Osteoblast (primary cell): ENCODE measurements at regions not wholly inside any gene's neighbourhood (a gene's known extent, or its start where the extent isn't known, plus 50 kb on each side); places are given as distances from the start of the nearest gene placed in this dataset.

Source experiments
- DNase-seq: peaks from one replicate; pipeline ENCODE4 v3.0.0; 2011; ENCODE audit warnings: low spot score, mixed read lengths; ENCODE audit not compliant: insufficient read length; ENCODE audit errors: missing footprints
- H2AFZ ChIP-seq: 2 replicates; pipeline ENCODE4 v1.6.0; 2011; ENCODE audit warnings: mild to moderate bottlenecking, low read length
- H3K27ac ChIP-seq: 2 replicates; pipeline ENCODE4 v1.5.1; 2011; ENCODE audit warnings: mild to moderate bottlenecking, low read depth, low read length, moderate library complexity
- H3K27me3 ChIP-seq: 2 replicates; pipeline ENCODE4 v1.6.0; 2012; ENCODE audit warnings: mild to moderate bottlenecking, control low read depth, inconsistent platforms, low read length, moderate library complexity; ENCODE audit not compliant: insufficient read depth
- H3K36me3 ChIP-seq: 2 replicates; pipeline ENCODE4 v1.5.1; 2011; ENCODE audit warnings: mild to moderate bottlenecking, low read length, control low read depth, moderate library complexity; ENCODE audit not compliant: insufficient read depth
- H3K4me1 ChIP-seq: 2 replicates; pipeline ENCODE4 v1.5.1; 2011; ENCODE audit warnings: mild to moderate bottlenecking, low read length, control low read depth, moderate library complexity; ENCODE audit not compliant: insufficient read depth
- H3K4me2 ChIP-seq: 2 replicates; pipeline ENCODE4 v1.6.0; 2011; ENCODE audit warnings: mild to moderate bottlenecking, low read length; ENCODE audit not compliant: insufficient read depth
- H3K4me3 ChIP-seq: fragments of 200-600 bp; sonication (generic); 3 replicates; pipeline ENCODE4 v1.5.1; 2012; ENCODE audit warnings: mild to moderate bottlenecking, low read length, inconsistent platforms; ENCODE audit not compliant: insufficient read depth
- H3K79me2 ChIP-seq: 2 replicates; pipeline ENCODE4 v1.6.0; 2012; ENCODE audit warnings: mild to moderate bottlenecking, low read length, control low read depth, inconsistent platforms; ENCODE audit not compliant: insufficient read depth
- H3K9me3 ChIP-seq: 2 replicates; pipeline ENCODE4 v1.5.1; 2011; ENCODE audit warnings: low read depth, low read length, control low read depth
- H4K20me1 ChIP-seq: 2 replicates; pipeline ENCODE4 v1.6.0; 2012; ENCODE audit warnings: mild to moderate bottlenecking, low read length, control low read depth; ENCODE audit not compliant: insufficient read depth
- CTCF ChIP-seq: IDR thresholded peaks from 2 replicates; pipeline ENCODE4 v1.5.1; 2011; ENCODE audit warnings: mild to moderate bottlenecking, low read depth, low read length, moderate library complexity; ENCODE audit errors: extremely low read depth

GRCh38 chr5:145062280-145063062 lies 772.7 kb downstream of the PRELID2 start:
- peak; percentile 51 for DNase-seq
- H3K27ac ChIP-seq = no peak overlapping the region

GRCh38 chr5:145056800-145057199 lies 778.3 kb downstream of the PRELID2 start:
- H4K20me1 ChIP-seq = no peaks in the 10 kb centered on the region
- peak overlapping the region; percentile 75 for H3K4me2 ChIP-seq
- peak; percentile 67 for DNase-seq
- no peaks in the 10 kb centered on the region for H3K27me3 ChIP-seq
- H3K4me1 ChIP-seq = no peaks in the 10 kb centered on the region
- H3K36me3 ChIP-seq = no peaks in the 10 kb centered on the region
- no peaks in the 10 kb centered on the region for H3K9me3 ChIP-seq
- H3K27ac ChIP-seq = peak overlapping the region; percentile 11
- no peaks in the 10 kb centered on the region for H3K79me2 ChIP-seq
- peak overlapping the region; percentile 44 for H3K4me3 ChIP-seq
- no peak for TF ChIP-seq CTCF
- H2AFZ ChIP-seq = peak overlapping the region; percentile 84

More at GRCh38 chr5:145062280-145063062, 772.7 kb downstream of the PRELID2 start:
- H4K20me1 ChIP-seq = no peaks in the 10 kb centered on the region
- no peaks in the 10 kb centered on the region for H3K27me3 ChIP-seq
- peak overlapping the region; percentile 6 for H2AFZ ChIP-seq
- H3K4me1 ChIP-seq = no peaks in the 10 kb centered on the region
- H3K79me2 ChIP-seq = no peaks in the 10 kb centered on the region
- no peaks in the 10 kb centered on the region for H3K9me3 ChIP-seq
- no peak for TF ChIP-seq CTCF
- H3K4me3 ChIP-seq = no peak overlapping the region
- H3K36me3 ChIP-seq = no peaks in the 10 kb centered on the region
- H3K4me2 ChIP-seq = no peak overlapping the region

GRCh38 chr5:145050181-145050580 lies 785.0 kb downstream of the PRELID2 start:
- H4K20me1 ChIP-seq = no peaks in the 10 kb centered on the region
- H3K4me3 ChIP-seq = no peak overlapping the region
- no peaks in the 10 kb centered on the region for H3K36me3 ChIP-seq
- no peak overlapping the region for H2AFZ ChIP-seq
- H3K27me3 ChIP-seq = no peaks in the 10 kb centered on the region
- no peak for TF ChIP-seq CTCF
- no peak for DNase-seq
- H3K4me1 ChIP-seq = no peaks in the 10 kb centered on the region
- H3K27ac ChIP-seq = no peak overlapping the region
- H3K4me2 ChIP-seq = no peak overlapping the region
- H3K79me2 ChIP-seq = no peaks in the 10 kb centered on the region
- no peaks in the 10 kb centered on the region for H3K9me3 ChIP-seq

- H2AFZ ChIP-seq = no peak overlapping the region
- H3K27me3 ChIP-seq = no peaks in the 10 kb centered on the region
- H4K20me1 ChIP-seq = no peaks in the 10 kb centered on the region
- H3K9me3 ChIP-seq = no peaks in the 10 kb centered on the region
- DNase-seq = no peak
- no peak overlapping the region for H3K4me3 ChIP-seq
- no peak for TF ChIP-seq CTCF
- no peaks in the 10 kb centered on the region for H3K4me1 ChIP-seq
- H3K36me3 ChIP-seq = no peaks in the 10 kb centered on the region
- H3K79me2 ChIP-seq = no peaks in the 10 kb centered on the region
- no peak overlapping the region for H3K4me2 ChIP-seq
- no peak overlapping the region for H3K27ac ChIP-seq
These were observed 790.2 kb downstream of the PRELID2 start for GRCh38 chr5:145044970-145045369.
